Non-pigmented ciliary epithelial cell (primary cell): ENCODE measurements at regions not wholly inside any gene's neighbourhood (a gene's known extent, or its start where the extent isn't known, plus 50 kb on each side); places are given as distances from the start of the nearest gene placed in this dataset.
A peak's percentile ranks its signal among the peaks of the same experiment; 100 is the strongest.
"Not testable (repeated sequence)": the region's sequence is repeated elsewhere in the genome, so short reads cannot be mapped to it uniquely, and the experiment has no call there.

Experiments
- DNase-seq: peaks from one replicate; pipeline ENCODE4 v3.0.0-alpha.2; 2010; ENCODE audit warnings: low read depth

DNA sequence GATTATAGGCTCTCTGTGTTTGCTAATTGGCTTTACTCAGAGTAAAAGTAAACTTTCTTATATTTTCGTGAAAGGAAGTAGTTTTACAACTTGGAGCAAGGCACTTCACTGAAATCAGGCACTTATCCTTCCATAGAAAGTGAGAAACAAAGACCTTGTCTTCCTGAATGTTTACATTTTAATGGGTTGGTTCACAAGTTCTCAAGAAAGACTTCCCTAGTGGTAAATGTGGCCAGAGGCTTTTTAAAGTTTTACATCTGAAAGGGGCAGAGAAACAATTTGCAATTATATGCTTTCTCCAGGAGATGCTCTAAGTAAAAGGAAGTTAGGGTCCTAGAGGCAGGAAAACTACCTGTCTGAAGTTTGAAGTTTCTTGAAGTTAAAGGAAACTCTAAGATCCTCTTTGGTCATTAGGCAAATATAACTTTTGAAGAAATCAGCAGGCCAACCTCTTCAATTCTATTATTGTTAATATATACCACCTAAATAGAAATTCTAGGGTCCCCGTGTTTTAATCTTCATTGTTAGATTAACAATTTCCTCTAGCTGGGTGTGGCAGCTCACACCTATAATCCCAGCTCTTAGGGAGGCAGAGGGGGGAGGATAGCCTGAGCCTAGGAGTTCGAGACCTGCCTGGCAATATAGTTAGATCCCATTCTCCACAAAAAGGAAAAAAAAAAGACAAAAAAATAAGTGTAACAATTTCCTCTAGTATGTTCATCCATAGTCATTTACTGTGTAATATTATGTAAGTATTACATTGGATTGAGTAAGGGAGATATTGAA is 644.9 kb upstream of the FOXG1 start:
- no peak for DNase-seq

DNA sequence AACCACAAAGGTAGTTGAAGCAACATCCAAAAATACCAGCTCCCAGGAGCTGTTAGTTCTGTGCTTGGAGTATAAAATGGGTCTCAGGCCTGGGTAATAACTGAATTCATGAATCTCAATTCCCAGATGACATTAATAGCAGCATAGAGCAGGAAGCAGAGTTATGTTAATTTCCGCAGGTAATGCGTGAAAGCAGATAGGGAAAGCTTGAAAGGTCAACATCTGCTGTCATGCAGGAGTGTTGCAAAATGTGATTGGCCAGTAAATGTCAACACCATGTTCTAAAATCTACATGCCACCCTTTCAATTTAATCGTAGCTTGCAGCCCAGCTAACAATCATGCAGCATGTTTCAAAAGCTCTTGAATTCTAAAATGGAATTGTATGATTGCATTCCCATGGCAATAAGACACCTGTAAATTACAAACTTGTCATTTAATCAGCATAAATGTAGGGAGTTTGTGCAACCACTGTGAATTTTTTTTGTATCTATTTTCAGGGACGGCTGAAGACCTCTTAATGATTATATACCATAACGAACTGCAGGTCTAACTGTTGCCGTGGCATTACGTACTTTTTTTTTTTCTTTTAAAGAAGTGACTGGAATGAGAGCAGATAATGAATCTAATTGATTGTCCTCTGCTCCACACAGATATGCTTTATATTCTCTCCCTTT is 635.8 kb upstream of the FOXG1 start:
- DNase-seq = no peak

DNA sequence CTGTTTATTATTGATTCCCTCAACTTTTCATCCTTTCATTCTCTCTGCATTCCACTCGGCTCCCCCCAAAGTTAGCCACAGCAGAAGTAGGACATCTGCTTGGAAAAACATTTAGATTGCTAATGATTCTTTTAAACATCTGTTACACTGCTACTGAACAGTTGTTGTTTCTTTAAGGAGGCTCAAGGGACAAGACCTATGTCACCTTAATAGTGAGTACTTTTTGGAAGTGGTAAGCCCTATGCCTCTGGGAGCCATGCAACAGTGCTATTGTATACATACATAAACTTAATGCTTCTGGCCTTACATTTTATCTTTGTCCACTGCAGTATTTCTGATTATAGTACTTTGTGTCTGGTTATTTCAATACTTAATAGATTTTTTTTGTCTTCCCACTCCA is 628.2 kb upstream of the FOXG1 start:
- DNase-seq = no peak

DNA sequence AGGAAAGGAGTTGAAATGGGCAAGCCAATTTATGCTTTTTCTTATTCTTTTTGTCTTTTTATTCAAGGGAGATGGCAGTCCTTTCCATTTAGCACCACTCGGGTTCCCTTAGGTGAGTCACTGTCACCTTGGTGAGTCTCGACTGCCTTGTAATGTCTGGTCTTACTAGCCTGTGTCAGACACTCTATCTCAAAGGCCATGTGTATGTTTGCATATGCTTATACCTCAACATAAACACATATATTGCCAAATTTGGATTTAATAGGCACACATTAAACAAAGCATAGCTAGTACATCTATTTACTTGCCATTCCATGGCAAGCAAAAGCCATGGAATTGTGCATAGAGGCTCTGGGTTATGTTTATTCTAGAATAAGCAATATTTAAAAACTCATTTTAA is 624.9 kb upstream of the FOXG1 start:
- no peak for DNase-seq

DNA sequence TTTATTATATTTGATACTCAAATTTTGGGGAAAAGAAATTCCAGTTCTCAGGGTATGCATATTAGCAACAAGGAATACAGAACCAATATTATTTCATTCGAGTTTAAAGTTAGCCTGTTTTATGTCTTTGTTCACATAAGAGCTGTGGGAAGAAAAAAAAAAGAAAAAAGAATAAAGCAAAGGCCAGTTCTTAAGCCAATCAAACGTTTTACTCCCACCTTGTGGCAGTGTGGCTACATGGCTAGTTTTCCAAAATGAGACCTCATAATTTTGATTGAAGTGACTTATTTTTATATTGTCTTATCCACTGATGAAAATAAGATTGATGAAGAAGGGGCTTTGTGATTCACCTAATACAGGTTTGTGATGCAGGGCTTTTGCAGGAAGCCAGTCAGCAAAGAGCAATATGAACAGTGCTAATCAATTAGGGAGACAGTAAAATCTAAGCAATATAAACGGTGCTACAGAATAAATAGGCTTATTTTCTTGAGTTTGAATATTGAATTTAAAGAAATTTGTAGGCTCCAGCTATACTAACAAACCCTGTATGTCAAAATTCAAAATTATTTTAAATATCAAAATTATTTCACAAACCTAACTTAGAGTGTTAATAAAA is 624.1 kb upstream of the FOXG1 start:
- DNase-seq = peak; percentile 4

DNA sequence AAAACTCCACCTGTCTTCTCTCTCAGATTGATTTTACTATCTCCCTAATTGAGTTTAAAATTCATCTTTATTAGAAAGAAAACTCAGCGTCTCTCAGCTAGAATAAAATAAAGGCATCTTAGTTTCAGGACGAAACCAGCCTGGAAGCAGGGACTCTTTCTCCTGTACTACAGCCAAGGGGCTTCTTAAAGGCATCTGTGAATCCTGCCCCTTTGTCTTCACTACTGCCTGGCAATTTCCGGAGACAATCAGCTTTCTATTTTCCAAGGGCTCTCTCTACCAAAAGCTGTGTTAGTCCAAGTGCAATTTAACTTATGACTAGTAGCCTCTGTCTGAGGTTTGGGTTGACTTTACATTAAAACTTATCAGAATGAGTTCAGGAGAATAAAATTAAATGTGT is 623.3 kb upstream of the FOXG1 start:
- no peak for DNase-seq

DNA sequence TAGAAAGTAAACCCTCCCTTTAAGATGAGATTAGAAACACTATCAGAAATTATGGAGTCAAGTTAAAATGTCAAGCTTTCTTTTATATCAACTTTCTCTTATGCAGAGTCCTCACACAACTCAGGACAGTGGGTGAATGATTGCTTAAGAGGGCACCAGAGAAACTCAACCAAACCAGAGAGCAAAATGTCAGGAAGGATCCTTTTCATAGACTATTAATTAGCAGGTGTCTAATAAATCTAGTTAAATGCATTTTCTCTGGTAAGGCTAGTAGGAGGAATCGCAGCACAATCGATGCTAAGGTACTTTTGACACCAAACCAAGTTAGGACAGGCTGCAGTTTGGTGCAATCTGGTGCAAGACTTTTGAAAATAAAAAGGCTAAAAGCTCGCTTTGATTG is 614.7 kb upstream of the FOXG1 start:
- no peak for DNase-seq

DNA sequence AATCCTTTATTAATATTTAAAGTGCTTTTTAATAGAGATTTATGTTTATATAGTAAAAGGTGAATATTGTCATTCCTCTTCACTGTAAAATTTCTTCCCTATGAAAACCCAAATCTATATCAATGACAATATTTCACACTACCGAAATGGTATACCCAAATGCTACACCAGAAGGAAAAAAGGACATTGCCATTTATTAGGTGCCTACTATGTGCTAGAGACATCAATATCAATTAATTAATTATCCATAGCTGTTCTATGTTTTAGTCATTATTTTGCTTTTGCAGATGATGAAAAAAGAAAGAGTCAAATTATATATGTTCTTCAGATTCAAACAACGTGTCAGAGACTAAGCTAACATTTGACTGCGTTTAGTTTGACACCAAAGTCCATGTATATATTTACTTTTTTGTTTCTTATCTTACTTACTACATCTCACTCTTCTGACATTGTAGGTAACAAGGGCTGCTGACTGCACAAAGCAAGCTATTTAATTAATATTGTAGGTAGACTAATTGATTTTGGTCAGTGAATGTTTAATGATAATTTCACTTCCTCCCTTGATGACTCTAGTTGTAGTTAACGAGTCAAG is 614.0 kb upstream of the FOXG1 start:
- no peak for DNase-seq

DNA sequence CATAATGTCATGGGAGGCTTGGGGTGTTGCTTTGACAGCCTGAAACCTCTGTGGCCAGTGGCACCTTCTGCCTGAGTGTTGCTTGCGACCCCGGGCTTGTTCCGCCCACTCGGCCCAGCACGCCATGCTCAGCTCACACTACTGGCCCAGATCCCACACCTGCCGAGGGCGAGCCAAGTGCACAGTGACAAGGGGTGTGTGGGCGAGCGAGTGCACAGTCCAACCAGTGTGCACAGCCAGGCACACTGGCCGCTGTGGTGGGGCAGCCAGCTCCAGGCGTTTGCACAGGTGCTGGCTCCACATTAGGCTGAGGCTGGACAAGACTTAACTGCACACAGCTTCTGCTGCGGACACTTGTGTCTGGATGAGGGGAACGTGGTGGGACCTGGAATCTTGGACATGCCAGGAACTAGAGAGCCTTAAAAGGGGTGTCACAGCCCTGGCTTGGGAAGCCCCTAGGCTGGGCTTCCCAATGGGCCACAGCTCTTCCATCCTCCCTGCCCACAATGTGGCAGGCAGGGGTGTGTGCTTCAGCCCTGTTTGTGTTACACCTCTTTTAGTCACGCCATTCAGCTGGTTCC is 609.2 kb upstream of the FOXG1 start:
- no peak for DNase-seq

DNA sequence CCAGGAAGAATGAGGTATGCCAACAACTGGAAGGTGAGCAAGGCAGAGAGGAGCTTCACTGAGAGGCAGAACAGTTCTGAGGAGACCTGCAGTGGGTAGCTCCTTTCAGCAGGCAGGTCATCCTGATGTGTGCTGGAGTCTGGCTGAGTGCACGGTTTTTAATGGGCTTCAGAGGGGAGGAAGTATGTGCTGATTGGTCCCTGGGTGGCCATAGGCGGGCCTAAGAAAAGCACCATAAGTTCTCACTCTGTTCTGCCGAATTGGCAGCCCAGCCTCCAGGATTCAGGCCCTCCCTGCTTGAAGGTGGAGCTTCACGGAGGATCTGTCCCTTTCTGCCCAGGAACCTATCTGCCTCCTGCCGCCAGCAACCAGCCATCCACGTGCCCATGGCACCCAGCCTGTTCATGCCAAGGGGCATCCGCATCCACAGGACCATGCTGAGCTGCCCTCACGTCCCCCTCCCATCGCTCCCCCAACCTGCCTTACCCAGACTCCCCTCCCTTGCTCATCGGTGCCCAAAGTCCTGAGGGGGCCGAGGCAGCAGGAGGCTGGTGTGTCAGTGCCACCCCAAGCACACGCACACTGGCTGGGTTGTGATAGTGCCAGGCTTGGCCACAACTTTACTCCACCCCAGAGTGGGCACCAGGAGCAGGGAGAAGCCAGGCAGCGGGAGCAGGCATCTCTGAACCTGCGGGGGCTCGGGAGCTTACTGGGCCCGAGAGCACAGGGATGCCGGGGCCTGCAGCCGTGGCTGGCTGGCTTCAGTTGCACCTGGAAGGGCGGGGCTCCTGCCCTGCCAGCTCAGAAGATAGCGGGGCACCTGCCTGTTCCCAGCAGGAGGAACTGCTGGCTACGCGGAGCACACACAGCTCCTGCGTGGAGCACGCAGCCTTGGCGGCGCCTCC is 608.4 kb upstream of the FOXG1 start:
- no peak for DNase-seq

DNA sequence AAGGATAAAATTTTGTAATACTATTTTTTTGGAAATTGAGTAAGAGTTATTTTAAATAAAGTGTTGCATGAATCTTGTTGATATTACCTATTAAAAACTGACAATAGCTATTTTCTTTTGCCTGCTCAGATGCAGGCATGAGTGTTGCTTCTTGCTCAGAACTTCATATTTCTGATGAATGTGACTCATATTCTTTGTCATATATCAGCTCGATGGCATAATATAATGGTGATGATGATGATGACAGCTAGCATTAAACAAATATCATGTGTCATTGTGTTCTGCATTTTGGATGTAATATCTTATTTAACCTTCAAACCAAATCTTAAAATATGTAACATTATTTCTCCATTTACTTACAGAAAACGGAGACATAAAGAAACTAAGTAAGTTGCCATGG is 605.5 kb upstream of the FOXG1 start:
- no peak for DNase-seq

DNA sequence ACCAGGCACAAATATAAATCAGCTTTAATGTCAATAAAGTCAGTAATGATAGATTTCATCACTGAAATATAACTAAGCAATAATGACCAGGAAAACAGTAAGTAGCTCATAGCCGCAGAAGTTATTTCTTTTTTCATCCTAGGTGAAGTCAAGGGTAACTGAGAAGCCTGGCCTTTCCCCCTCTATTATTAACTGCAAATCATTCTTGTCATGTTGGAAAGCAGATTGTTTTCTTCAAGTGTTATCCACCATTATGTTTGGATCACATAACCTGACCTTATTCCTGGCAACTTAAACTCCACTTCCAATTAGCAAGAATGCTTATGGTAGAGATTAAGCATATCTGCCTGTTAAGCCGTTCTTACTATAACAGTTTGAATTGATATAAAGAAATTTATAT is 603.4 kb upstream of the FOXG1 start:
- no peak for DNase-seq

DNA sequence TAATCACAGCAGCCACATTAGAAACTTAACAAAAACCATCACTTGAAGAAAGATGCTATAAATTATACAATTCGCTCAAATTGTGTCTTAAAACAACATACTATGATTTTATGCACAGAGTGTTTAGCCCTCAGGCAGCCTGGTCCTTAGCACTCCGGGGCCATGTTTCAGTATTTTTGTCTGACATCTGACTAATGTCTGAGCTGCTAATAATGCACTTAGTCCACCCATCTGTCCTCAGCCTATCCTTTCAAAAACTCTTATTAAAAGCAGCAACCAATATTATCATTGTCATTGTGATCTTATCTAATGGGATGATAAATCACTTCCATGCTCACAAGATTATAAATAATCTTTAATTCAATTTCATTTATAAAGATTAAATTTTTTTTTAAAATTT is 602.7 kb upstream of the FOXG1 start:
- no peak for DNase-seq

DNA sequence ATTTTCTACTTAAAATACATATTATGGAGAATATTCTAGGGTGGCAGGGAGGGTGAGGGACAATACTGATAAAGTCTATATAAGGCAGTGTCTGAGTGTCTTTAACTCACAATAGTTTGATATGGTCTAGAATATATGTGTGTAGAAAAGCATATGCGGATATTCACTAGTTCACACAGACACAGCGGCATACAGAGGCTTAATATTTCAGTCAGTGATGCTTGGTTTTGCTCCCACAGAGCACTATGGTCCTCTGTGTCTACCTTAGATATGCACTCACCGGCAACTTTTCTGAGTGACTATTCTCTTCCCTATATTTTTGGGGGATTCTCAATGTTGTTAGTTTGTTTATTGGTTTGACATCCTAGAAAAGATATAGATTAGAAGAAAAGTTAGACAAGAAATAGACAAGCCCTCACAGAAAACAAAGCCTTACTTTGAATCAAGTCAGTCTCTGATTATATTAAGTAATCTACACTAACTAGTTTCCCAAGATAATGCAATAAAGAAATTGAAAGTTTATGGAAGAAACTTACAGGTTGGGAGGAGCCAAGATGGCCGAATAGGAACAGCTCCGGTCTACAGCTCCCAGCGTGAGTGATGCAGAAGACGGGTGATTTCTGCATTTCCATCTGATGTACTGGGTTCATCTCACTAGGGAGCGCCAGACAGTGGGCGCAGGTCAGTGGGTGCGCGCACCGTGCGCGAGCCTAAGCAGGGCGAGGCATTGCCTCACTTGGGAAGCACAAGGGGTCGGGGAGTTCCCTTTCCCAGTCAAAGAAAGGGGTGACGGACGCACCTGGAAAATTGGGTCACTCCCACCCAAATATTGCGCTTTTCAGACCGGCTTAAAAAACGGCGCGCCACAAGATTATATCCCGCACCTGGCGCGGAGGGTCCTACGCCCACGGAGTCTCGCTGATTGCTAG is 578.4 kb upstream of the FOXG1 start:
- not testable (repeated sequence) for DNase-seq

DNA sequence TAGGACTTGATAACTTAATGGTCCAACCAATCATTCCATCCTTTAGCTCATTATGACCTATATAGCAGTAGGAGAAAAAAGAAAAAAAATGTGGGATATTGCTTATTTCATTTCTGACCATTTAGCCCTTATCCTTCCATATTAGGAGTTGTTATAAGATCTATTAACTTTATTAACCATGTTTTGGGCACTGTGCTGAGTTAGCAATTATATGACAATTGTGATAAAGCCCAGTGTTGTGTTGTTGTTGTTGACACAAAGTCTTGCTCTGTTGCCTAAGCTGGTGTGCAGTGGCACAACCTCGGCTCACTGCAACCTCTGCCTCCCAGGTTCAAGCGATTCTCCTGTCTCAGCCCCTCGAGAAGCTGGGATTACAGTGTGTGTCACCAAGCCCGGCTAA is 569.7 kb upstream of the FOXG1 start:
- DNase-seq = no peak

DNA sequence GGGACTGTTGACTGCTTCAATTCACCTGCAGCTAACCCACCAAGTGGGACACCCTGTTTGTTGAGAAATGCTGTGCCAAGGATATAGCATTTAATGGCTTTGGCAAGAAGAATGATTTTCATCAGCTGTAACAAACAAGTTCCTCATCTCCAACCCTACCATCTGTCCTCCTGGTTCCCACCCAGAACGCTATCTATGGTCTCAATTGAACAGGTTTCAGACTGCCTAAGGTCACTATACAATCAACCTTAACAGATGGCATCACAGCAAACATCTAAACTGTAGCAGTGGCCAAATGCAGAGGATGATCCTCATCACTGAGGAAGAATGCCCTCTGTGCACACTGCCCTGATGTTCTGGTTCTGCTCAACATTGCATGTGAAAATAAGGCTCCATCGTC is 546.2 kb upstream of the FOXG1 start:
- no peak for DNase-seq

DNA sequence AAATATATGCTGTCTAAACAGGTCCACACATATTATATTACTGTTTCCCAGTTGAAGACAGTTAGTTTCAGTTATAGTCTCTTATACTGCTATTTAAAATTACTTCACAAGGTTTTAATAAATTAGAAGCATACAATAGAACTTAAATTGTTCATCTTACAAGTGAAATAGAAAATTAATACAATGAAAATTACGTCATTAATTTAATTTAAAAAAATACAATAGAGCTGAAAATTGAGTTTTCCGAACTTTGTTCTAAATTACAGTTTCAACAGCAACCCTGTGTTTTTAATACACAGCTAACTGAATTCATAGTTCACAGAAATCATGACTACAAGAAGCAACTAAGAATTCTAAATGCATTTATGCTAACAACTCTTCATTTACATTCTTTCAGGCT is 525.7 kb upstream of the FOXG1 start:
- DNase-seq = no peak

DNA sequence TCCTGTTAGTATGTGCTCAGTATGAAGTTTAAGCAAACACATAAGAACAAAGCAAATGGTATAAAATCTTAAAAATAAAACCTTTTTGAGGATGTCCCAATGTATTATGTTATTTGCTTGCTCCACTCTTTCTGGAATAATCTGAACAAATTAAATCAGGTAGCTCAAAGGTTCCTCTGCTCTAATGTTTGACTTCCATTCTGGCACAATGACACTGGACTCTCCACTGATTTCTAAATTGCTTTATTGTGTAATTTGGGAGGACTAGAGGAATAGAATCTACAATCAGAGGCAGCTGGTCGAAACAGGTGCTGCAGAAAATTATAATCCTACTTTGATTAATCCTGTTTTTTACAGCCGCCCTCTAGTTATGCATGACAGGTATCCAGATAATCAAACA is 523.7 kb upstream of the FOXG1 start:
- no peak for DNase-seq

DNA sequence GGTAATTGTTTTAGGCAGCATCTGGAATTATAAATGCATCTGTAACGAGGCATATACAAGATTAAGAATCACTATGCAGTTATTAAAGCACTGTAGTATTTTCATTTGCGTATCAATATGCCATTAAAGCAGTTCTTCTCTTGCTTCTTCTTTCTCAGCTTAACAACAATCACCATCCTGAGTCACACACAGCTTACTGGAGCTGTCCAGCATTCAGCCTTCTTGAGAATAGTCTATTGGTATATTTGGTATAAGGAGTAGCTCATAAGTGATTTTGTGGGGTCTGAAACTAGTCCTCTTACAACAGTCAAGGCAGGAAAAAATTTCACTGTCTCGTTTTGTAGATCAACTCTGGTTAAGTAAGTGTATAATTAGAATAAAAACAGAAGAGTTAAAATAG is 523.0 kb upstream of the FOXG1 start:
- peak; percentile 2 for DNase-seq

DNA sequence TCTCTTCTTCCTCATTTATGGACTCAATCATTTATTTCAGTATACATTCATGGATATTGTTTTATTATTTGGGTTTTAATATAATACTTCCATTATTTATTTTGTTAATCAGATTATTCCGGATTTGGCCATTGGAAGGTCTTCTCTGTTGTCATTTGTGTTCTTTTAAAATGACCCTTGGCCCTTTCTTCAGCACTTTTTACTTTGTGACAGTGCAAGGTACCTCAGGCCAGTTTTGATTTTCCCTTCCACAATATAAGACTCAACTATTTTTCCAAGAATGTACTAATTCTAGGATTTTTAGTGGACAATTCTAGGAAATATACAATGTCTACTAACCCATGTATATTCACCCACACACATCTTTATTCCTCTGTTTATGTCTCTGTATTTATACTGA is 521.4 kb upstream of the FOXG1 start:
- DNase-seq = no peak

DNA sequence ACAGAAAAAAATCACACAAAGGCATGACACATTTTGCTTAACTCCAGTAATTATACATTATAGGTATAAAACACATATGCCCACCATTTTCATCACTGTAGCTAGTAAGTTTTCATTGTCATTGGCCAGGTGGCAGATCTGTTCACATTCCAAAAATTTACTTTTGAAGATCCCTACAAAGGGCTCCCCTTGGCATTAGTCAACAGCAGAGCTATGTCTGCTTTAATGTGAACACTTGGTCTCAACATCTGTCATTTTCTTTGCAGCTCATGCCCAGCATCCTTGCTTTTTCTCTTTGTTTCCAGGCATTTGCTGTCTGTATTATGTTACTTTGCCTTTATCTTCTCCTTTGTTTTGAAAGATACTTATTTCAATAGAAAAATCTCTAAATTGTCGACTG is 519.1 kb upstream of the FOXG1 start:
- no peak for DNase-seq
